Panc1 (cell line): ENCODE measurements at regions not wholly inside any gene's neighbourhood (a gene's known extent, or its start where the extent isn't known, plus 50 kb on each side); places are given as distances from the start of the nearest gene placed in this dataset.

Experiments
- ATAC-seq: fragments of 200-7000 bp; cut with Tn5 transposase; 2 replicates; pipeline ENCODE4 v1.9.1; 2020; ENCODE audit warnings: mild to moderate bottlenecking, moderate library complexity
- BruUV-seq: library from RNA; stranded (reverse); fragments of 400-500 nt; replicated peaks from 2 replicates; lab custom pipeline; 2021; lab: Mats Ljungman, UMichigan
- CTCF ChIA-PET: fragments of 300-600 bp; sonication (Branson Sonifier 250); formaldehyde crosslinking; loops from one replicate; lab custom pipeline; 2022; ENCODE audit warnings: antibody characterized with exemption; lab: Charles Lee
- POLR2A ChIA-PET: fragments of 300-600 bp; sonication (Branson Sonifier 250); formaldehyde crosslinking; loops from one replicate; lab custom pipeline; 2022; ENCODE audit warnings: antibody characterized with exemption; lab: Charles Lee
- DNase-seq: peaks from one replicate; pipeline ENCODE4 v3.0.0-alpha.2; 2010; ENCODE audit warnings: low read depth, low spot score
- H3K27ac ChIP-seq: 2 replicates; pipeline ENCODE4 v1.5.1; 2011; ENCODE audit warnings: mild to moderate bottlenecking, low read length, inconsistent platforms
- H3K27me3 ChIP-seq: fragments of 200-500 bp; sonication (Bioruptor generic); 2 replicates; pipeline ENCODE4 v1.6.0; 2014; ENCODE audit warnings: low read length, inconsistent platforms; ENCODE audit not compliant: control insufficient read depth, insufficient read depth
- H3K36me3 ChIP-seq: fragments of 200-500 bp; sonication (Bioruptor generic); 2 replicates; pipeline ENCODE4 v1.5.1; 2014; ENCODE audit warnings: inconsistent platforms, mild to moderate bottlenecking, low read length, moderate library complexity; ENCODE audit not compliant: control insufficient read depth, insufficient read depth
- H3K4me1 ChIP-seq: 2 replicates; pipeline ENCODE4 v1.5.1; 2011; ENCODE audit warnings: inconsistent platforms, mild to moderate bottlenecking, low read length, moderate library complexity; ENCODE audit not compliant: control insufficient read depth, insufficient read depth
- H3K4me3 ChIP-seq, 2 experiments: 2 replicates each; pipeline ENCODE4 v1.5.1; 2011 to 2012; ENCODE audit warnings: low read depth in 2 of 2, low read length in 2 of 2, mild to moderate bottlenecking in 2 of 2, inconsistent platforms in 1 of 2, moderate library complexity in 1 of 2
- H3K9me3 ChIP-seq: fragments of 200-500 bp; sonication (Bioruptor generic); 2 replicates; pipeline ENCODE4 v1.5.1; 2014; ENCODE audit warnings: low read depth, mild to moderate bottlenecking, inconsistent platforms, low read length, moderate library complexity; ENCODE audit not compliant: control insufficient read depth, insufficient read depth
- CTCF ChIP-seq: fragments of 450-650 bp; IDR thresholded peaks from 2 replicates; pipeline ENCODE4 v1.5.1; 2017; ENCODE audit warnings: mild to moderate bottlenecking
- POLR2AphosphoS5 ChIP-seq: IDR thresholded peaks from 2 replicates; pipeline ENCODE4 v1.6.1; 2012; ENCODE audit warnings: mild to moderate bottlenecking, low read depth, low read length, moderate library complexity
- REST ChIP-seq, 2 experiments: IDR thresholded peaks; 2 replicates each; pipeline ENCODE4 v1.6.1; 2011 to 2012; ENCODE audit warnings: low read depth in 2 of 2, control low read depth in 1 of 2, low read length in 1 of 2, mild to moderate bottlenecking in 1 of 2, moderate library complexity in 1 of 2; ENCODE audit not compliant: insufficient read depth in 1 of 2
- SIN3A ChIP-seq: IDR thresholded peaks from 2 replicates; pipeline ENCODE4 v1.6.1; 2012; ENCODE audit warnings: low read depth, mild to moderate bottlenecking, low read length, moderate library complexity, borderline replicate concordance; ENCODE audit not compliant: insufficient read depth
- TCF7L2 ChIP-seq: IDR thresholded peaks from 2 replicates; pipeline ENCODE4 v1.6.1; 2011; ENCODE audit warnings: mild to moderate bottlenecking, low read depth, low read length, inconsistent platforms
- in situ Hi-C: cut with HindIII; loops from 2 replicates; pipeline ENCODE4 v1.10.0; 2016; ENCODE audit warnings: low sequenced_read_pairs, low pct_unique_long_range_greater_than_20kb
- intact Hi-C: fragments of 100-400 bp; cut with micrococcal nuclease; formaldehyde crosslinking; loops from one replicate; pipeline ENCODE4 v1.10.0; 2022; ENCODE audit not compliant: unreplicated experiment

- peak overlapping the region; percentile 30 to 45 for H3K4me3 ChIP-seq
- in situ Hi-C loops (no loop called here), intact Hi-C loops (no loop called here)
- H3K36me3 ChIP-seq, result no peaks in the 10 kb centered on the region
- H3K4me1 ChIP-seq, result peaks cover 4% of the 10 kb centered on the region; the same call in 1 of the 2 replicates
- peaks cover 8% of the 10 kb centered on the region for H3K27me3 ChIP-seq
- DNase-seq (no peak), ATAC-seq (peak; percentile 50)
- no peaks in the 10 kb centered on the region for H3K9me3 ChIP-seq
- BruUV-seq, result no TSS peak
- H3K27ac ChIP-seq, result no peak overlapping the region
- ChIA-PET POLR2A (no interaction called here), CTCF (no interaction called here)
- TF ChIP-seq TCF7L2, result no peak
Measured at GRCh38 chr7:378551-379455, 88.8 kb downstream of the FOXL3 start.

- intact Hi-C loops, result no loop called here
- ATAC-seq (peak; percentile 36), DNase-seq (no peak)
- POLR2A ChIA-PET, result no interaction called here
- H3K36me3 ChIP-seq, result no peaks in the 10 kb centered on the region
- no TSS peak for BruUV-seq
- peak overlapping the region; percentile 30 to 45 for H3K4me3 ChIP-seq
- in situ Hi-C loops, result no loop called here
- no peaks in the 10 kb centered on the region for H3K9me3 ChIP-seq
- H3K27ac ChIP-seq, result no peak overlapping the region
- CTCF ChIA-PET, result no interaction called here
- H3K27me3 ChIP-seq, result peaks cover 8% of the 10 kb centered on the region
- H3K4me1 ChIP-seq, result peaks cover 4% of the 10 kb centered on the region; the same call in 1 of the 2 replicates
- no peak for TF ChIP-seq REST (IDR thresholded peaks at IDR 0.05; ENCODE audit: insufficient read depth in 1 of 2, low read depth in 2 of 2, low read length in 1 of 2)
- no peak for TF ChIP-seq TCF7L2
- no peak for TF ChIP-seq SIN3A
- TF ChIP-seq CTCF, result no peak
- TF ChIP-seq POLR2AphosphoS5, result no peak
Measured at GRCh38 chr7:379456-380138, 89.6 kb downstream of the FOXL3 start.
